Activated T-cell treated with anti-CD3 and anti-CD28 coated beads, Interleukin-2, amount 50 U/mL, for 72 hours (primary cell): ENCODE measurements at regions not wholly inside any gene's neighbourhood (a gene's known extent, or its start where the extent isn't known, plus 50 kb on each side); places are given as distances from the start of the nearest gene placed in this dataset.

ENCODE experiments used
- ATAC-seq, 2 donors: fragments of 150-1000 bp; cut with Tn5 transposase; replicated peaks in 1 of 2; 2 replicates each; pipeline ENCODE4 v1.10.0; 2021; ENCODE audit warnings: moderate library complexity in 2 of 2, mild to moderate bottlenecking in 1 of 2
- DNase-seq, 2 donors: peaks; one replicate each; pipeline ENCODE4 v3.0.0; 2021 to 2022; ENCODE audit warnings: mixed read lengths in 1 of 2
- H3K27ac Mint-ChIP-seq: one replicate; pipeline ENCODE4 v1.8.0; 2022; ENCODE audit warnings: mild to moderate bottlenecking, moderate library complexity, mixed read lengths
- H3K27me3 Mint-ChIP-seq: one replicate; pipeline ENCODE4 v1.8.0; 2022; ENCODE audit warnings: low read depth, mixed read lengths
- H3K36me3 Mint-ChIP-seq, 2 donors: one replicate each; pipeline ENCODE4 v1.8.0; 2022; ENCODE audit warnings: mixed read lengths in 2 of 2, mild to moderate bottlenecking in 1 of 2; ENCODE audit not compliant: insufficient read depth in 2 of 2
- H3K4me1 Mint-ChIP-seq: one replicate; pipeline ENCODE4 v1.8.0; 2022; ENCODE audit warnings: low read depth, mixed read lengths
- H3K4me3 Mint-ChIP-seq, 2 donors: one replicate each; pipeline ENCODE4 v1.8.0; 2022; ENCODE audit warnings: mild to moderate bottlenecking in 2 of 2, mixed read lengths in 2 of 2, moderate library complexity in 2 of 2
- H3K9me3 Mint-ChIP-seq, 2 donors: one replicate each; pipeline ENCODE4 v1.8.0; 2022; ENCODE audit warnings: mixed read lengths in 2 of 2

DNA sequence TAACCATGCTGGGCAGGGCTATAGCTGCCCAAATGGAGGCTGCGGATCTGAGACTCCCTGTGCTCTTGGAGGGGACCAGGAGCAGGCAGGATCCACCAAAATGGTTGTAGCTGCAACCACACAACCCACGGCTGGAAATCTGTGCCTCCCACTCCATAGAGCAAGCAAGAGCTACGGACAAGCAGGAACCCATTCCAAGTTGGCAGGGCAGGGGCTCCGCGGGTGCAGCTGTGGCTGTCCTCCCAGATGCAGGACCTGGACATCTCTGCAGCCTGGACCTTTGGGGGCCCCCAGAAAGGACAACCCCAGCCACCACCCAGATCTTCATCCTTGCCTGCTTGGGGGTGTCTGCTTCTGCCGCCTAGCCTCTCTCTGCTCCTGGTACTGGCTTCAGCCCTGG lies 154.1 kb upstream of the TRAM1L1 start:
- Mint-ChIP-seq H3K27me3 (no peaks in the 10 kb centered on the region), H3K27ac (no peak overlapping the region), H3K4me3 (no peak overlapping the region), H3K4me1 (no peaks in the 10 kb centered on the region), H3K36me3 (no peaks in the 10 kb centered on the region), H3K9me3 (peaks cover 2% of the 10 kb centered on the region in 2 donors)
- DNase-seq (no peak), ATAC-seq (no peak)

GRCh38 chr4:117249333-117249732 lies 164.0 kb upstream of the TRAM1L1 start:
- no peaks in the 10 kb centered on the region for H3K4me1 Mint-ChIP-seq
- no peak overlapping the region for H3K27ac Mint-ChIP-seq
- no peaks in the 10 kb centered on the region for H3K36me3 Mint-ChIP-seq
- peaks cover 11 to 12% of the 10 kb centered on the region in 2 donors for H3K9me3 Mint-ChIP-seq
- DNase-seq: no peak
- no peak for ATAC-seq
- no peaks in the 10 kb centered on the region for H3K27me3 Mint-ChIP-seq
- H3K4me3 Mint-ChIP-seq: no peak overlapping the region

GRCh38 chr4:117264072-117264471 lies 178.7 kb upstream of the TRAM1L1 start:
- no peak for DNase-seq
- no peaks in the 10 kb centered on the region for H3K27me3 Mint-ChIP-seq
- peaks cover 2 to 8% of the 10 kb centered on the region in 2 donors for H3K9me3 Mint-ChIP-seq
- H3K4me3 Mint-ChIP-seq: no peak overlapping the region
- no peak overlapping the region for H3K27ac Mint-ChIP-seq
- no peaks in the 10 kb centered on the region for H3K4me1 Mint-ChIP-seq
- no peaks in the 10 kb centered on the region for H3K36me3 Mint-ChIP-seq
- no peak for ATAC-seq

DNA sequence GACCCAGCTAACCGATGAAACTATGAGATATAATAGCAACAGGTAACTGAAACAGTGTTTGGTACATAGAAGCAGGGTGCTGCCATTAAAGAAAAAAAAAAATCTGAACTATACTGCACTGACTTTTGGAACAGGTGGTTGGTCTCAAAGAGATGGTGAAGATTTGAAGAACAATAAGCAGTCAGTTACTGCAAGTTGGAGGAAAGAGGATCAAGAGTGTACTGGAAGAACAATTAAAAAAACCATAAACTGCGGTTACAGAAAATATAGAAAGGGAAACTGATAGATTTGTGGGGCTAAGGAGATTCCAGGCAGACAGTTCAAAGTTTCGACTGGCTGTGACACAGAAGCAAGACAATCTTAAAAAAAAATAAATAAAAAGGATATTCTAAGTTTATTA lies 181.9 kb upstream of the TRAM1L1 start:
- Mint-ChIP-seq H3K9me3 (peaks cover 2 to 9% of the 10 kb centered on the region in 2 donors), H3K4me1 (no peaks in the 10 kb centered on the region), H3K27me3 (no peaks in the 10 kb centered on the region), H3K4me3 (no peak overlapping the region), H3K36me3 (no peaks in the 10 kb centered on the region), H3K27ac (no peak overlapping the region)
- ATAC-seq (no peak), DNase-seq (no peak)

- H3K27ac Mint-ChIP-seq: no peak overlapping the region
- DNase-seq (no peak), ATAC-seq (no peak)
- H3K4me1 Mint-ChIP-seq: no peaks in the 10 kb centered on the region
- peaks cover 2% of the 10 kb centered on the region in 2 donors for H3K9me3 Mint-ChIP-seq
- H3K36me3 Mint-ChIP-seq: no peaks in the 10 kb centered on the region
- H3K4me3 Mint-ChIP-seq: no peak overlapping the region
- no peaks in the 10 kb centered on the region for H3K27me3 Mint-ChIP-seq
Observed at GRCh38 chr4:117284736-117285135, 199.4 kb upstream of the TRAM1L1 start.

DNA sequence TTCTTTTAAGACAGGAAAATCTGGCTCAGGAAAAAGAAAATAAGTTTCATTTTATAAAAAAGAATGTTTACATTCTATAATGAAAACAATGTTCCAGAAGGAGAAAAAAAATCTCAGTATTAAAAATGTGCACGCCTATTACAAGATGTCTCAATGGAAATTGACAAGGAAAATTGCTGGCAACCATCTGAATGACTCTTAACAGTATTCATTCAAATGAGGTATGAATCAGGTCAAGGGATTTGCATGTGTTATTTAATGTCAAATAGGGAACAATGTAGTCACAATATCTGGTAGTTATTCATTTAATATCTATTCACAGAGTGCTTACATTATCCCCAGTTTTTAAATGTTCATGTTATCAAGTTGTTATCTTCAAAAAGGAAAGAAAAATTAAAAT lies 208.4 kb upstream of the TRAM1L1 start:
- H3K4me3 Mint-ChIP-seq: no peak overlapping the region
- no peaks in the 10 kb centered on the region for H3K27me3 Mint-ChIP-seq
- no peak for ATAC-seq
- H3K4me1 Mint-ChIP-seq: no peaks in the 10 kb centered on the region
- no peaks in the 10 kb centered on the region for H3K36me3 Mint-ChIP-seq
- H3K27ac Mint-ChIP-seq: no peak overlapping the region
- H3K9me3 Mint-ChIP-seq: peaks cover 0 to 1% of the 10 kb centered on the region in 2 donors
- no peak for DNase-seq

DNA sequence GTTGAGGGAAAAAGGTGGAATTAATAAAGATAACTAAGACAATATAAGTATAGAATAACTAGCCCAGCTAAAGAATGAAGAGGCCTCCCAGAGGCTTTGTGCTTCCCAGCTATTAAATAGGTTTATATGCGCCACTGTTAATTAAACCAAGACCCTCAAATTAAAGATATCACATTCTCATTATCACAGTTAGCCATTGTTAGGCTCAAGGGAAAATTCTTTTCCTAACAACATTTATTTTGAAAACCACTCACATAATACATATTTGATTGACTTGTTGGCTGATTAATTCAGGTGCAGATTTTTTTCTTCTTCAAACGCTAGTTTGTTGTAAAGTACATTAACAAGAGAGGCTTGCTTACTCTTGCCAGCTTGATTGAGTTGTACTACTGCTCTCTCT lies 216.8 kb upstream of the TRAM1L1 start:
- ATAC-seq (no peak), DNase-seq (no peak)
- H3K27ac Mint-ChIP-seq: no peak overlapping the region
- H3K4me3 Mint-ChIP-seq: no peak overlapping the region
- H3K36me3 Mint-ChIP-seq: no peaks in the 10 kb centered on the region
- H3K4me1 Mint-ChIP-seq: no peaks in the 10 kb centered on the region
- no peaks in the 10 kb centered on the region for H3K27me3 Mint-ChIP-seq
- peaks cover 0 to 5% of the 10 kb centered on the region in 2 donors for H3K9me3 Mint-ChIP-seq

GRCh38 chr4:117311215-117311614 lies 225.8 kb upstream of the TRAM1L1 start:
- Mint-ChIP-seq H3K4me1 (no peaks in the 10 kb centered on the region), H3K27ac (no peak overlapping the region), H3K36me3 (peaks cover 1 to 3% of the 10 kb centered on the region in 2 donors), H3K9me3 (peaks cover 6 to 10% of the 10 kb centered on the region in 2 donors), H3K27me3 (no peaks in the 10 kb centered on the region), H3K4me3 (no peak overlapping the region)
- ATAC-seq (no peak), DNase-seq (no peak)

DNA sequence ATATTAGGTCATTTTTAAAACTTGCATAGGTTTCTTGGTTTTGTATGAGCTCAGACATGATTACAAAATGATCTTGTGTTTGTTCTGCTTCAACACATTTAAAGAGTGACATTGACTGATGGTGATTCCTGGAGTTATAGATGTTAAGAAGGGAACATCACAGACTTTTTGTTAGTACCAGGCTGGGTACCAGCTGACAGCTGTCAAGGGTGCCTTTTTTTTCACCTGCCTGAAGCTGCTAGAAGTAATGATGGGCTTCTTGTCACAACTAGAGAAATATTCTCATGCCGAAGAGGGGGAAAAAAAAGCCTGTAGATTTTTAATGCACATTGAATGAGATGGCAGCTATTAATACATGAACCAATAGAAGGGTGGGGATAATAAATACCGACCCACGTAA lies 226.6 kb upstream of the TRAM1L1 start:
- Mint-ChIP-seq H3K9me3 (peaks cover 6 to 10% of the 10 kb centered on the region in 2 donors), H3K4me3 (no peak overlapping the region), H3K27ac (no peak overlapping the region), H3K27me3 (no peaks in the 10 kb centered on the region), H3K4me1 (no peaks in the 10 kb centered on the region), H3K36me3 (peaks cover 1 to 3% of the 10 kb centered on the region in 2 donors)
- ATAC-seq: no peak
- DNase-seq: no peak

- H3K9me3 Mint-ChIP-seq: peaks cover 2 to 6% of the 10 kb centered on the region in 2 donors
- no peak for DNase-seq
- H3K27ac Mint-ChIP-seq: no peak overlapping the region
- no peaks in the 10 kb centered on the region for H3K4me1 Mint-ChIP-seq
- no peaks in the 10 kb centered on the region for H3K27me3 Mint-ChIP-seq
- H3K4me3 Mint-ChIP-seq: no peak overlapping the region
- no peak for ATAC-seq
- H3K36me3 Mint-ChIP-seq: no peaks in the 10 kb centered on the region
Observed at GRCh38 chr4:117324851-117325491, 239.6 kb upstream of the TRAM1L1 start.

DNA sequence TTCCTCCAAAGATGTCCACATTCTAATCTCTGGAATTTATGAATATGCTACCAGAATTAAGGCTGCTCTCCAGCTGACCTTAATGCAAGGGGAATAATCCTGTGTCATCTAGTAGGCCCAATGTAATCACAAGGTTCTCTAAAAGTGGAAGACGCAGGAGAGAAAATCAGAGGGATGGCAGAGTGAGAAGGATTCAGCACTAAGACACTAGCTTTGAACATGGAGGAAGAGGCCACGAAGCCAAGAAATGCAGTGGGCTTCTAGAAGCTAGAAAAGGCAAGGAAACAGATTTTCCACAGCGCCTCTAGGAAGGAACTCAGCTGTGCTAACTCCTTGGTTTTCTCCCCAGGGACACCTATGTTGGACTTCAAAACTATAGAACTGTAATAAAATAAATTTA lies 240.7 kb upstream of the TRAM1L1 start:
- H3K4me3 Mint-ChIP-seq: no peak overlapping the region
- DNase-seq: no peak
- peaks cover 2 to 6% of the 10 kb centered on the region in 2 donors for H3K9me3 Mint-ChIP-seq
- no peak for ATAC-seq
- no peaks in the 10 kb centered on the region for H3K4me1 Mint-ChIP-seq
- H3K27me3 Mint-ChIP-seq: no peaks in the 10 kb centered on the region
- no peaks in the 10 kb centered on the region for H3K36me3 Mint-ChIP-seq
- H3K27ac Mint-ChIP-seq: no peak overlapping the region

- no peaks in the 10 kb centered on the region for H3K36me3 Mint-ChIP-seq
- DNase-seq: no peak
- no peak overlapping the region for H3K4me3 Mint-ChIP-seq
- no peak overlapping the region for H3K27ac Mint-ChIP-seq
- H3K27me3 Mint-ChIP-seq: no peaks in the 10 kb centered on the region
- no peak for ATAC-seq
- H3K9me3 Mint-ChIP-seq: peaks cover 5 to 7% of the 10 kb centered on the region in 2 donors
- H3K4me1 Mint-ChIP-seq: no peaks in the 10 kb centered on the region
Observed at GRCh38 chr4:117327491-117327890, 242.1 kb upstream of the TRAM1L1 start.

- H3K27ac Mint-ChIP-seq: no peak overlapping the region
- DNase-seq (no peak), ATAC-seq (no peak)
- no peaks in the 10 kb centered on the region for H3K27me3 Mint-ChIP-seq
- H3K4me1 Mint-ChIP-seq: no peaks in the 10 kb centered on the region
- H3K9me3 Mint-ChIP-seq: peaks cover 5 to 8% of the 10 kb centered on the region in 2 donors
- no peak overlapping the region for H3K4me3 Mint-ChIP-seq
- H3K36me3 Mint-ChIP-seq: no peaks in the 10 kb centered on the region
Observed at GRCh38 chr4:117328333-117328732, 243.0 kb upstream of the TRAM1L1 start.

DNA sequence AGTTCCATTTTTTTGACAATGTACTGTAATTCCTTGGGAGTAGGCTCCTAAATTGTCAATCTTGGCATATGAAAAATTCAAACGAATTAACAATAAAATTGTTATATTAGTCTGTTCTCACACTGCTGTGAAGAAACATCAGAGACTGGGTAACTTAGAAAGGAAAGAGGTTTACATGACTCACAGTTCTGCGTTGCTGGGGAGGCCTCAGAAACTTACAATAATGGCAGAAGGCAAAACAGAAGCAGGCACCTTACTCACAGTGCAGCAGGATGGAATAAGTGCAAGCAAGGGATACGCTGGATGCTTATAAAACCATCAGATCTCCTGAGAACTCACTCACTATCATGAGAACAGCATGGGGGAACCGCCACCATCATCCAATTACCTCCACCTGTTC lies 246.4 kb upstream of the TRAM1L1 start:
- H3K27ac Mint-ChIP-seq: no peak overlapping the region

More for the DNA sequence above, 246.4 kb upstream of the TRAM1L1 start:
- Mint-ChIP-seq H3K36me3 (no peaks in the 10 kb centered on the region), H3K4me1 (no peaks in the 10 kb centered on the region), H3K9me3 (peaks cover 0 to 6% of the 10 kb centered on the region in 2 donors), H3K4me3 (no peak overlapping the region), H3K27me3 (no peaks in the 10 kb centered on the region)
- ATAC-seq (no peak), DNase-seq (no peak)
